MM.1S (cell line): ENCODE measurements at regions not wholly inside any gene's neighbourhood (a gene's known extent, or its start where the extent isn't known, plus 50 kb on each side); places are given as distances from the start of the nearest gene placed in this dataset.

ENCODE experiments used
- DNase-seq: peaks from one replicate; pipeline ENCODE4 v3.0.0-alpha.2; 2015
- H2AFZ ChIP-seq: fragments of 300-600 bp; sonication (generic); 2 replicates; pipeline ENCODE4 v1.6.0; 2016; ENCODE audit warnings: antibody characterized with exemption, low read length
- H3F3A ChIP-seq: fragments of 300-600 bp; sonication (generic); 2 replicates; pipeline ENCODE4 v1.6.1; 2016; ENCODE audit warnings: mild to moderate bottlenecking, antibody characterized with exemption, low read length, moderate library complexity, mixed read lengths; ENCODE audit not compliant: insufficient read depth
- H3K27ac ChIP-seq: fragments of 300-600 bp; sonication (generic); 2 replicates; pipeline ENCODE4 v1.5.1; 2016; ENCODE audit warnings: mild to moderate bottlenecking, low read length
- H3K27me3 ChIP-seq: fragments of 300-600 bp; sonication (generic); replicated peaks from 2 replicates; pipeline ENCODE4 v1.6.0; 2016; ENCODE audit warnings: low read length; ENCODE audit not compliant: insufficient read depth
- H3K36me3 ChIP-seq: fragments of 300-600 bp; sonication (generic); replicated peaks from 2 replicates; pipeline ENCODE4 v1.6.1; 2016; ENCODE audit warnings: mild to moderate bottlenecking, low read length, mixed read lengths; ENCODE audit not compliant: insufficient read depth
- H3K4me1 ChIP-seq: fragments of 300-600 bp; sonication (generic); 2 replicates; pipeline ENCODE4 v1.6.1; 2016; ENCODE audit warnings: low read length, mixed read lengths
- H3K4me2 ChIP-seq: fragments of 300-600 bp; sonication (generic); 2 replicates; pipeline ENCODE4 v1.6.0; 2016; ENCODE audit warnings: low read depth, low read length
- H3K4me3 ChIP-seq: fragments of 300-600 bp; sonication (generic); 2 replicates; pipeline ENCODE4 v1.5.1; 2016; ENCODE audit warnings: low read length, mixed read lengths
- H3K79me2 ChIP-seq: fragments of 300-600 bp; sonication (generic); 2 replicates; pipeline ENCODE4 v1.6.1; 2016; ENCODE audit warnings: mixed run types, low read length, mixed read lengths
- H3K9ac ChIP-seq: fragments of 300-600 bp; sonication (generic); 2 replicates; pipeline ENCODE4 v1.6.1; 2016; ENCODE audit warnings: low read length, mixed read lengths
- H3K9me2 ChIP-seq: fragments of 300-600 bp; sonication (generic); replicated peaks from 2 replicates; pipeline ENCODE4 v1.6.1; 2016; ENCODE audit warnings: mild to moderate bottlenecking, low read length, mixed read lengths; ENCODE audit not compliant: insufficient read depth
- H3K9me3 ChIP-seq: fragments of 300-600 bp; sonication (generic); replicated peaks from 2 replicates; pipeline ENCODE4 v1.6.1; 2016; ENCODE audit warnings: mild to moderate bottlenecking, low read length, mixed read lengths; ENCODE audit not compliant: insufficient read depth
- H4K20me1 ChIP-seq: fragments of 300-600 bp; sonication (generic); 2 replicates; pipeline ENCODE4 v1.6.1; 2016; ENCODE audit warnings: mild to moderate bottlenecking, low read length, moderate library complexity, mixed read lengths; ENCODE audit not compliant: insufficient read depth
- CTCF ChIP-seq: fragments of 300-600 bp; sonication (generic); IDR thresholded peaks from 2 replicates; pipeline ENCODE4 v1.5.1; 2016; ENCODE audit warnings: antibody characterized with exemption, low read length, mixed read lengths
- EZH2 ChIP-seq: fragments of 300-600 bp; sonication (generic); optimal IDR thresholded peaks from 2 replicates; pipeline ENCODE3; 2017; ENCODE audit warnings: low read depth, mild to moderate bottlenecking, antibody characterized with exemption, low read length, mixed read lengths
- EZH2phosphoT487 ChIP-seq: fragments of 300-600 bp; sonication (generic); IDR thresholded peaks from 2 replicates; pipeline ENCODE4 v1.6.1; 2018; ENCODE audit warnings: antibody characterized with exemption, low read length

DNA sequence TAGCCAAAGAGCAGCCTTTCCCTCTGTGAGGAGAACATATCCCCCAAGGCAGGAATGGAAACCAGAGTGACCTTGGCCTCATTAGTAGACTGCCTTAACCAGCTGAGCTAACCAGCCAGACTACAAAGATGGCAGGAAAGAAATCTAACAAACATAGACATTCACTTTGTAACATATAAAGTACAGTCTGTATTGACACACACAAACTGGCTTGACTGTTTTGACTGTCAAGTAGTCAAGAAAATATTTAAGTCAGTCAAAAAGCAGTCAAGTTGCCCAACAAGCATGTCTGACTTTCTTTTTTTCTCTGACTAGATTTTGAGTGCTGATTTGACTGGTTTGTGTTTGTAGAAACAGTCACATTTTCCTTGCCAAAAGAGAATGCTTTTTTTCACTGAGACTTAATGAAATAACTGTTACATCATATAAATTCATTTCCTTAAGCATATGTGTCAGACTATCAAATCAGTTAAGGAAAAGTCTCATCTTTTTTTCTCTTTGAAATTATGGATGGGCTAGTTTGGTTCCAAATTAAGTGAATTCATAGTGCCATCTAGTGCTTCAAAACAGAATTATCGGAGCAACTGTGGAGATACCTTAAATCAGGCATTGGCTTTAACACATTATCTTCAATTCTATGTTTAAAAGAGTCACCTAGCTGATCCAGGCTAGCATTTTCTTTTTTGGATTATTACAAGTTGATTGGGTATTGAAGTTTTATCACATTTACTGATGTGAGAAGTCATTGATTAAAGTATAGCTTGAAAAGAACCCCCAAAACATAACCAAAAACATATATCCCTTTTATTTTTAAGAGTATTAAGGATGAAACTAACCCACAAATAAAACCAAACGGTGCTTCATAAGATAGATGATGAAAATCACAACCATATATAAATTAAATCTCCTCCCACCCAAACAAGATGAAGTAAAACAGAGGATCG is 75.0 kb downstream of the ATP6V1G3 start:
- no peak overlapping the region for H3K27ac ChIP-seq

DNA sequence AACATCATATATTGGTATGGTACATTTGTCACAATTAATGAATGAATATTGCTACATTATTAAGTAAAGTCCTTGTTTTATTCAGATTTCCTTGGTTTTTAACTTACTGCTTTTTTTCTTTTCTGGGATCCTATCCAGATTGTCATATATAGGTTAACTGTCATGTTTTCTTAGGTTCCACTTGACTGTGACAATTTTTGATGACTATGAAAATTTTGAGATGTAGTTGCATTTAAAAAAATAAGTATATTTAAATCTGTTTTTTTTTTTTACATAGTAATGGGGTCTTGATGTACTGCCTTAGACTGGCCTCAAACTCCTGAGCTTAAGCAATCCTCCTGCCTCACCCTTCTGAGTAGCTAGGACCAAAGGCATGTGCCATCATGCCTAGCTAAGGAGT is 76.8 kb downstream of the ATP6V1G3 start:
- no peak overlapping the region for H2AFZ ChIP-seq
- no peak for DNase-seq
- H3K79me2 ChIP-seq, result no peaks in the 10 kb centered on the region
- no peak overlapping the region for H3K4me3 ChIP-seq
- no peaks in the 10 kb centered on the region for H3K9me3 ChIP-seq
- H3K9ac ChIP-seq, result no peak overlapping the region
- H3K36me3 ChIP-seq, result no peaks in the 10 kb centered on the region
- no peak for TF ChIP-seq EZH2phosphoT487
- no peak for TF ChIP-seq CTCF
- no peak for TF ChIP-seq EZH2
- no peak overlapping the region for H3K4me2 ChIP-seq
- no peaks in the 10 kb centered on the region for H3K4me1 ChIP-seq
- H4K20me1 ChIP-seq, result no peaks in the 10 kb centered on the region
- H3K27me3 ChIP-seq, result no peaks in the 10 kb centered on the region
- no peaks in the 10 kb centered on the region for H3K9me2 ChIP-seq
- H3F3A ChIP-seq, result no peaks in the 10 kb centered on the region
- H3K27ac ChIP-seq, result no peak overlapping the region

More for the DNA sequence above, 75.0 kb downstream of the ATP6V1G3 start:
- Histone ChIP-seq H3K36me3 (no peaks in the 10 kb centered on the region), H2AFZ (no peak overlapping the region), H4K20me1 (no peaks in the 10 kb centered on the region), H3K9me2 (no peaks in the 10 kb centered on the region), H3K4me3 (no peak overlapping the region), H3K9me3 (no peaks in the 10 kb centered on the region), H3K9ac (no peak overlapping the region), H3K4me2 (no peak overlapping the region), H3K79me2 (no peaks in the 10 kb centered on the region), H3K27me3 (no peaks in the 10 kb centered on the region), H3F3A (no peaks in the 10 kb centered on the region), H3K4me1 (no peaks in the 10 kb centered on the region)
- DNase-seq, result peak; percentile 66
- TF ChIP-seq EZH2 (no peak), CTCF (peak; percentile 75)

- Histone ChIP-seq H3K9me3 (no peaks in the 10 kb centered on the region), H3K27me3 (no peaks in the 10 kb centered on the region), H3F3A (no peaks in the 10 kb centered on the region), H3K4me2 (no peak overlapping the region), H3K27ac (no peak overlapping the region), H3K36me3 (no peaks in the 10 kb centered on the region), H3K9me2 (no peaks in the 10 kb centered on the region), H3K4me1 (no peaks in the 10 kb centered on the region), H3K9ac (no peak overlapping the region), H3K79me2 (no peaks in the 10 kb centered on the region), H3K4me3 (no peak overlapping the region), H2AFZ (no peak overlapping the region), H4K20me1 (no peaks in the 10 kb centered on the region)
- DNase-seq, result no peak
- TF ChIP-seq EZH2phosphoT487 (no peak), EZH2 (no peak), CTCF (no peak)
Observed at GRCh38 chr1:198462365-198463019, 78.0 kb downstream of the ATP6V1G3 start.
